WTC11 (cell line): ENCODE measurements at regions not wholly inside any gene's neighbourhood (a gene's known extent, or its start where the extent isn't known, plus 50 kb on each side); places are given as distances from the start of the nearest gene placed in this dataset.

Experiments
- ATAC-seq: fragments of 200-7000 bp; cut with Tn5 transposase; 2 replicates; pipeline ENCODE4 v1.10.0; 2021; ENCODE audit warnings: mild to moderate bottlenecking, moderate library complexity
- CTCF ChIA-PET: fragments of 300-600 bp; sonication (Branson Sonifier 250); formaldehyde crosslinking; loops from one replicate; lab custom pipeline; 2021; ENCODE audit warnings: antibody characterized with exemption; lab: Charles Lee
- POLR2A ChIA-PET: fragments of 350-600 bp; sonication (Branson Sonifier 250); formaldehyde crosslinking; loops from one replicate; lab custom pipeline; 2021; ENCODE audit warnings: antibody characterized with exemption; lab: Charles Lee
- DNase-seq: peaks from one replicate; pipeline ENCODE4 v3.0.0; 2021; ENCODE audit warnings: low spot score
- H3K27ac Mint-ChIP-seq: 2 replicates; pipeline ENCODE4 v1.8.0; 2021; ENCODE audit warnings: mixed read lengths
- H3K27me3 Mint-ChIP-seq: 2 replicates; pipeline ENCODE4 v1.8.0; 2021; ENCODE audit warnings: low read depth, mild to moderate bottlenecking, moderate library complexity, mixed read lengths
- H3K36me3 Mint-ChIP-seq: 2 replicates; pipeline ENCODE4 v1.8.0; 2021; ENCODE audit warnings: mixed read lengths
- H3K4me1 Mint-ChIP-seq: 2 replicates; pipeline ENCODE4 v1.8.0; 2022; ENCODE audit warnings: mixed read lengths
- H3K4me3 Mint-ChIP-seq: 2 replicates; pipeline ENCODE4 v1.8.0; 2021; ENCODE audit warnings: mild to moderate bottlenecking, moderate library complexity, mixed read lengths
- H3K9me3 Mint-ChIP-seq: 2 replicates; pipeline ENCODE4 v1.8.0; 2021; ENCODE audit warnings: mixed read lengths
- ATF3 ChIP-seq: sonication (generic); formaldehyde crosslinking; conservative IDR thresholded peaks from 2 replicates; pipeline ENCODE4 v1.8.1; 2022; ENCODE audit warnings: mild to moderate bottlenecking, missing genetic modification reagents
- CDX4 ChIP-seq: fragments of 250-450 bp; sonication (Bioruptor Pico); IDR thresholded peaks from 2 replicates; pipeline ENCODE4 v1.9.0; 2021; ENCODE audit warnings: moderate library complexity, mild to moderate bottlenecking, inconsistent platforms, borderline replicate concordance
- E2F4 ChIP-seq: sonication (generic); formaldehyde crosslinking; IDR thresholded peaks from 2 replicates; pipeline ENCODE4 v1.8.1; 2022; ENCODE audit warnings: low read depth, mild to moderate bottlenecking, moderate library complexity, missing genetic modification reagents, borderline replicate concordance
- E2F5 ChIP-seq: sonication (generic); formaldehyde crosslinking; IDR thresholded peaks from 2 replicates; pipeline ENCODE4 v1.8.1; 2022; ENCODE audit warnings: mild to moderate bottlenecking, moderate library complexity, missing genetic modification reagents
- ERG ChIP-seq: fragments of 250-450 bp; sonication (Bioruptor Pico); IDR thresholded peaks from 2 replicates; pipeline ENCODE4 v1.8.0; 2021; ENCODE audit warnings: mild to moderate bottlenecking
- FOXJ3 ChIP-seq: sonication (generic); formaldehyde crosslinking; IDR thresholded peaks from 2 replicates; pipeline ENCODE4 v1.9.0; 2021; ENCODE audit warnings: missing genetic modification reagents, mild to moderate bottlenecking, borderline replicate concordance
- FOXP4 ChIP-seq: sonication (generic); formaldehyde crosslinking; IDR thresholded peaks from 2 replicates; pipeline ENCODE4 v1.8.0; 2022; ENCODE audit warnings: mild to moderate bottlenecking, missing genetic modification reagents
- GTF2I ChIP-seq: fragments of 250-450 bp; sonication (Bioruptor Pico); conservative IDR thresholded peaks from 2 replicates; pipeline ENCODE4 v1.4.0; 2021; ENCODE audit warnings: mild to moderate bottlenecking
- HMGXB4 ChIP-seq: sonication (generic); formaldehyde crosslinking; IDR thresholded peaks from 2 replicates; pipeline ENCODE4 v1.8.1; 2023; ENCODE audit warnings: mild to moderate bottlenecking, moderate library complexity, missing genetic modification reagents
- JAZF1 ChIP-seq: fragments of 250-450 bp; sonication (Bioruptor Pico); IDR thresholded peaks from 2 replicates; pipeline ENCODE4 v1.9.0; 2021; ENCODE audit warnings: moderate library complexity, mild to moderate bottlenecking, inconsistent platforms
- MLX ChIP-seq: sonication (generic); formaldehyde crosslinking; IDR thresholded peaks from 2 replicates; pipeline ENCODE4 v1.8.1; 2023; ENCODE audit warnings: mild to moderate bottlenecking, missing genetic modification reagents, moderate library complexity
- MXD4 ChIP-seq: fragments of 250-450 bp; sonication (Bioruptor Pico); IDR thresholded peaks from 2 replicates; pipeline ENCODE4 v1.8.0; 2021; ENCODE audit warnings: mild to moderate bottlenecking, moderate library complexity, borderline replicate concordance
- NFE2L1 ChIP-seq: sonication (generic); formaldehyde crosslinking; IDR thresholded peaks from 2 replicates; pipeline ENCODE4 v1.8.1; 2023; ENCODE audit warnings: missing genetic modification reagents
- PREB ChIP-seq: sonication (generic); formaldehyde crosslinking; IDR thresholded peaks from 2 replicates; pipeline ENCODE4 v1.8.1; 2022; ENCODE audit warnings: mild to moderate bottlenecking, missing genetic modification reagents, moderate library complexity, borderline replicate concordance
- TCF7 ChIP-seq: sonication (generic); formaldehyde crosslinking; IDR thresholded peaks from 2 replicates; pipeline ENCODE4 v1.8.0; 2022; ENCODE audit warnings: mild to moderate bottlenecking, low read depth, missing genetic modification reagents, moderate library complexity
- ZBTB21 ChIP-seq: sonication (generic); formaldehyde crosslinking; IDR thresholded peaks from 2 replicates; pipeline ENCODE4 v1.8.1; 2023; ENCODE audit warnings: mild to moderate bottlenecking, missing genetic modification reagents, borderline replicate concordance
- ZNF232 ChIP-seq: sonication (generic); formaldehyde crosslinking; IDR thresholded peaks from 2 replicates; pipeline ENCODE4 v1.8.0; 2022; ENCODE audit warnings: mild to moderate bottlenecking, missing genetic modification reagents
- ZNF317 ChIP-seq: sonication (generic); formaldehyde crosslinking; IDR thresholded peaks from 2 replicates; pipeline ENCODE4 v1.8.1; 2023; ENCODE audit warnings: low read depth, mild to moderate bottlenecking, moderate library complexity, missing genetic modification reagents, borderline replicate concordance
- ZNF396 ChIP-seq: fragments of 250-450 bp; sonication (Bioruptor Pico); IDR thresholded peaks from 2 replicates; pipeline ENCODE4 v1.8.0; 2021; ENCODE audit warnings: mild to moderate bottlenecking, moderate library complexity, borderline replicate concordance
- ZNF423 ChIP-seq: fragments of 250-450 bp; sonication (Bioruptor Pico); IDR thresholded peaks from 2 replicates; pipeline ENCODE4 v2.1.2; 2022; ENCODE audit warnings: mild to moderate bottlenecking, moderate library complexity
- ZSCAN18 ChIP-seq: fragments of 250-450 bp; sonication (Bioruptor Pico); IDR thresholded peaks from 2 replicates; pipeline ENCODE4 v2.1.2; 2022; ENCODE audit warnings: mild to moderate bottlenecking, moderate library complexity

- TF ChIP-seq MLX (CRISPR knock-in tag) (no peak), JAZF1 (CRISPR knock-in tag) (no peak), ZNF232 (no peak), ZSCAN18 (CRISPR knock-in tag) (no peak), ZNF396 (no peak), GTF2I (no peak), ZNF423 (no peak), CDX4 (CRISPR knock-in tag) (no peak), MXD4 (no peak), ZBTB21 (no peak)
Measured at GRCh38 chr2:217469203-217469810, 533.5 kb downstream of the TNS1 start (continued).

- no peak for TF ChIP-seq E2F5 (CRISPR knock-in tag)
- no peak for TF ChIP-seq FOXJ3 (CRISPR knock-in tag)
- TF ChIP-seq ATF3 (CRISPR knock-in tag): no peak
- TF ChIP-seq E2F4 (CRISPR knock-in tag): no peak
- TF ChIP-seq ERG: no peak
- no peak for TF ChIP-seq TCF7
- no peak for TF ChIP-seq PREB (CRISPR knock-in tag)
- TF ChIP-seq HMGXB4 (CRISPR knock-in tag): no peak
- TF ChIP-seq FOXP4 (CRISPR knock-in tag): no peak
- TF ChIP-seq ZNF317 (CRISPR knock-in tag): no peak
- TF ChIP-seq NFE2L1: no peak
- Mint-ChIP-seq H3K9me3 (peaks cover 6% of the 10 kb centered on the region), H3K4me1 (0 out of 2 replicates have a peak, but pooled peaks cover 4% of the 10 kb centered on the region), H3K36me3 (no peaks in the 10 kb centered on the region), H3K27ac (no peak overlapping the region), H3K27me3 (no peaks in the 10 kb centered on the region), H3K4me3 (no peak overlapping the region)
- POLR2A ChIA-PET: no interaction called here
- DNase-seq (no peak), ATAC-seq (no peak)
- CTCF ChIA-PET: interaction anchor here (1.1 kb wide), 1 partner anchor 23 kb away, joined by 3 read pairs; no protein-coding TSS in a partner anchor
Measured at GRCh38 chr2:217468042-217468830, 534.6 kb downstream of the TNS1 start.
